ENCODE measurements at regions not wholly inside any gene's neighbourhood (a gene's known extent, or its start where the extent isn't known, plus 50 kb on each side); places are given as distances from the start of the nearest gene placed in this dataset.

GRCh38 chr5:125083981-125084380, 337.5 kb upstream of the ZNF608 start:
- TF ChIP-seq CTCF (IDR thresholded peaks at IDR 0.05) (no peak), POLR2A (IDR thresholded peaks at IDR 0.05) (no peak)
